ENCODE measurements at regions not wholly inside any gene's neighbourhood (a gene's known extent, or its start where the extent isn't known, plus 50 kb on each side); places are given as distances from the start of the nearest gene placed in this dataset.

GRCh38 chr10:62559481-62560200 lies 185.5 kb downstream of the ZNF365 start:
- H3K9me3 ChIP-seq (ENCODE audit: control insufficient read depth, insufficient read depth, low read length), result no peaks in the 10 kb centered on the region
- no peak for DNase-seq
- H3K4me1 ChIP-seq (ENCODE audit: control insufficient read depth, insufficient read depth, low read length), result no peaks in the 10 kb centered on the region
- peaks cover 2% of the 10 kb centered on the region for H3K27me3 ChIP-seq (ENCODE audit: control insufficient read depth, insufficient read depth, low read length)
- ATAC-seq, result no peak
- H3K27ac ChIP-seq (ENCODE audit: low read length), result no peak overlapping the region
- no peak overlapping the region for H3K4me3 ChIP-seq (ENCODE audit: low read length)
- TF ChIP-seq CTCF (IDR thresholded peaks at IDR 0.05), result no peak
- intact Hi-C loops (cut with micrococcal nuclease), result no loop called here
- H3K36me3 ChIP-seq (ENCODE audit: control insufficient read depth, insufficient read depth, low read length), result no peaks in the 10 kb centered on the region
- peaks cover 12 to 32% of the 10 kb centered on the region in 2 donors for H3K27me3 Mint-ChIP-seq (ENCODE audit: low read depth in 2 of 2)
- H3K4me3 Mint-ChIP-seq, result no peak overlapping the region
- no peaks in the 10 kb centered on the region for H3K9me3 Mint-ChIP-seq
- no peak overlapping the region for H3K27ac Mint-ChIP-seq
- H3K36me3 Mint-ChIP-seq, result no peaks in the 10 kb centered on the region
- no peaks in the 10 kb centered on the region for H3K4me1 Mint-ChIP-seq
- WGBS (ENCODE audit: insufficient coverage), result 92% methylated on average over 3 of the region's 5 CpGs

GRCh38 chr10:62560201-62560819 lies 186.1 kb downstream of the ZNF365 start:
- Mint-ChIP-seq H3K27ac (no peak overlapping the region), H3K4me3 (no peak overlapping the region), H3K4me1 (no peaks in the 10 kb centered on the region), H3K36me3 (no peaks in the 10 kb centered on the region), H3K9me3 (no peaks in the 10 kb centered on the region), H3K27me3 (ENCODE audit: low read depth in 2 of 2) (peaks cover 12 to 31% of the 10 kb centered on the region in 2 donors)
- Histone ChIP-seq H3K9me3 (ENCODE audit: control insufficient read depth, insufficient read depth, low read length) (no peaks in the 10 kb centered on the region), H3K4me3 (ENCODE audit: low read length) (no peak overlapping the region), H3K27ac (ENCODE audit: low read length) (no peak overlapping the region), H3K4me1 (ENCODE audit: control insufficient read depth, insufficient read depth, low read length) (no peaks in the 10 kb centered on the region), H3K27me3 (ENCODE audit: control insufficient read depth, insufficient read depth, low read length) (peaks cover 2% of the 10 kb centered on the region), H3K36me3 (ENCODE audit: control insufficient read depth, insufficient read depth, low read length) (no peaks in the 10 kb centered on the region)
- no peak for TF ChIP-seq CTCF (IDR thresholded peaks at IDR 0.05)
- intact Hi-C loops (cut with micrococcal nuclease), result no loop called here
- WGBS (ENCODE audit: insufficient coverage), result 90% methylated on average over 3 of the region's 4 CpGs
- no peak for DNase-seq
- no peak for ATAC-seq

GRCh38 chr10:62561151-62561550 lies 187.0 kb downstream of the ZNF365 start:
- 76% methylated on average over 2 of the region's 3 CpGs for WGBS (ENCODE audit: insufficient coverage)
- ATAC-seq, result no peak
- Histone ChIP-seq H3K4me3 (ENCODE audit: low read length) (no peak overlapping the region), H3K4me1 (ENCODE audit: control insufficient read depth, insufficient read depth, low read length) (no peaks in the 10 kb centered on the region), H3K36me3 (ENCODE audit: control insufficient read depth, insufficient read depth, low read length) (no peaks in the 10 kb centered on the region), H3K9me3 (ENCODE audit: control insufficient read depth, insufficient read depth, low read length) (no peaks in the 10 kb centered on the region), H3K27ac (ENCODE audit: low read length) (no peak overlapping the region), H3K27me3 (ENCODE audit: control insufficient read depth, insufficient read depth, low read length) (peaks cover 2% of the 10 kb centered on the region)
- H3K4me1 Mint-ChIP-seq, result no peaks in the 10 kb centered on the region
- no peak overlapping the region for H3K27ac Mint-ChIP-seq
- peaks cover 16 to 34% of the 10 kb centered on the region in 2 donors for H3K27me3 Mint-ChIP-seq (ENCODE audit: low read depth in 2 of 2)
- H3K36me3 Mint-ChIP-seq, result no peaks in the 10 kb centered on the region
- TF ChIP-seq CTCF (IDR thresholded peaks at IDR 0.05), result no peak
- DNase-seq, result no peak
- intact Hi-C loops (cut with micrococcal nuclease), result no loop called here
- H3K9me3 Mint-ChIP-seq, result no peaks in the 10 kb centered on the region
- no peak overlapping the region for H3K4me3 Mint-ChIP-seq

Data from natural killer cell (primary cell).